Liver (tissue), 8 donors: ENCODE measurements at regions not wholly inside any gene's neighbourhood (a gene's known extent, or its start where the extent isn't known, plus 50 kb on each side); places are given as distances from the start of the nearest gene placed in this dataset.
A peak's percentile ranks its signal among the peaks of the same experiment; 100 is the strongest.

Experiments used
- DNase-seq: peaks from one replicate; pipeline ENCODE4 v3.0.0-alpha.2; 2017; ENCODE audit warnings: low spot score
- H3K27ac ChIP-seq, 2 donors: one replicate each; pipeline ENCODE4 v1.7.0; 2013; ENCODE audit warnings: inconsistent platforms in 2 of 2, low read length in 2 of 2, control low read depth in 1 of 2, low read depth in 1 of 2, mild to moderate bottlenecking in 1 of 2
- H3K27me3 ChIP-seq, 4 donors: one replicate each; pipeline versions ENCODE4 v1.6.1 to v1.7.0; 2013; ENCODE audit warnings: low read length in 3 of 4, inconsistent platforms in 1 of 4, mild to moderate bottlenecking in 1 of 4, moderate library complexity in 1 of 4; ENCODE audit not compliant: control insufficient read depth in 4 of 4, insufficient read depth in 4 of 4
- H3K36me3 ChIP-seq, 4 donors: one replicate each; pipeline versions ENCODE4 v1.6.1 to v1.7.0; 2013; ENCODE audit warnings: low read length in 3 of 4, mild to moderate bottlenecking in 3 of 4, low read depth in 1 of 4, moderate library complexity in 1 of 4; ENCODE audit not compliant: control insufficient read depth in 4 of 4, insufficient read depth in 3 of 4
- H3K4me1 ChIP-seq, 4 donors: one replicate each; pipeline versions ENCODE4 v1.6.1 to v1.7.0; 2013; ENCODE audit warnings: low read length in 3 of 4, mild to moderate bottlenecking in 3 of 4, moderate library complexity in 1 of 4; ENCODE audit not compliant: control insufficient read depth in 4 of 4, insufficient read depth in 4 of 4
- H3K4me3 ChIP-seq, 3 donors: one replicate each; pipeline versions ENCODE4 v1.6.1 to v1.7.0; 2013; ENCODE audit warnings: low read length in 3 of 3, control low read depth in 1 of 3, low read depth in 1 of 3, mild to moderate bottlenecking in 1 of 3
- H3K9ac ChIP-seq, 2 donors: one replicate each; pipeline ENCODE4 v1.7.0; 2013; ENCODE audit warnings: low read length in 2 of 2, mild to moderate bottlenecking in 2 of 2, moderate library complexity in 2 of 2, control low read depth in 1 of 2, low read depth in 1 of 2
- H3K9me3 ChIP-seq, 4 donors: one replicate each; pipeline versions ENCODE4 v1.6.1 to v1.7.0; 2013; ENCODE audit warnings: low read length in 3 of 4; ENCODE audit not compliant: control insufficient read depth in 4 of 4
- EGR1 ChIP-seq, 2 donors: IDR thresholded peaks; 2 replicates each; pipeline ENCODE4 v1.6.1; 2016 to 2018; ENCODE audit warnings: antibody characterized with exemption in 2 of 2, low read depth in 2 of 2
- FOXA1 ChIP-seq: IDR thresholded peaks from 2 replicates; pipeline ENCODE4 v1.6.1; 2016; ENCODE audit warnings: antibody characterized with exemption
- FOXA2 ChIP-seq: IDR thresholded peaks from 2 replicates; pipeline ENCODE4 v1.6.1; 2016; ENCODE audit warnings: antibody characterized with exemption
- GABPA ChIP-seq, 2 donors: IDR thresholded peaks in 1 of 2; conservative IDR thresholded peaks in 1 of 2; 2 replicates each; pipeline ENCODE4 v1.6.1; 2016; ENCODE audit warnings: antibody characterized with exemption in 2 of 2, mild to moderate bottlenecking in 1 of 2, moderate library complexity in 1 of 2
- HNF4A ChIP-seq, 2 donors: conservative IDR thresholded peaks; 2 replicates each; pipeline ENCODE4 v1.6.1; 2016; ENCODE audit warnings: antibody characterized with exemption in 2 of 2, mild to moderate bottlenecking in 2 of 2
- HNF4G ChIP-seq: IDR thresholded peaks from 2 replicates; pipeline ENCODE4 v1.6.1; 2016; ENCODE audit warnings: antibody characterized with exemption
- JUND ChIP-seq, 2 donors: IDR thresholded peaks; 2 replicates each; pipeline ENCODE4 v1.6.1; 2016; ENCODE audit warnings: antibody characterized with exemption in 2 of 2
- NR2F2 ChIP-seq: IDR thresholded peaks from 2 replicates; pipeline ENCODE4 v1.6.1; 2016; ENCODE audit warnings: antibody characterized with exemption
- RAD21 ChIP-seq, 2 donors: IDR thresholded peaks; 2 replicates each; pipeline ENCODE4 v1.6.1; 2016; ENCODE audit warnings: antibody characterized with exemption in 2 of 2, mild to moderate bottlenecking in 2 of 2
- RXRA ChIP-seq, 2 donors: IDR thresholded peaks; 2 replicates each; pipeline ENCODE4 v1.6.1; 2017 to 2018; ENCODE audit warnings: antibody characterized with exemption in 2 of 2, mild to moderate bottlenecking in 1 of 2
- SP1 ChIP-seq: IDR thresholded peaks from 2 replicates; pipeline ENCODE4 v1.6.1; 2018; ENCODE audit warnings: antibody characterized with exemption, mild to moderate bottlenecking
- TAF1 ChIP-seq: conservative IDR thresholded peaks from 2 replicates; pipeline ENCODE4 v1.6.1; 2016; ENCODE audit warnings: antibody characterized with exemption, mild to moderate bottlenecking
- YY1 ChIP-seq: IDR thresholded peaks from 2 replicates; pipeline ENCODE4 v1.6.1; 2016; ENCODE audit warnings: antibody characterized with exemption, mild to moderate bottlenecking
- WGBS: extraction: QIAGEN DNeasy Blood & Tissue Kit; methylation state at CpG from one replicate; pipeline ENCODE4 v1.1.7; 2013; 5-methylcytosine and 5-hydroxymethylcytosine counted together
- TF ChIP-seq, protein P1 (sequence below): IDR thresholded peaks from 2 replicates; pipeline ENCODE4 v1.6.1; 2016; ENCODE audit warnings: antibody characterized with exemption
- TF ChIP-seq, protein P2 (sequence below): fragments of 150-350 bp; IDR thresholded peaks from 2 replicates; pipeline ENCODE4 v1.5.1; 2017; ENCODE audit warnings: improper control_type of control experiment, low read depth, low read length; ENCODE audit not compliant: missing input control
- TF ChIP-seq, protein P3 (sequence below): IDR thresholded peaks from 2 replicates; pipeline ENCODE4 v1.6.1; 2016; ENCODE audit warnings: antibody characterized with exemption, mild to moderate bottlenecking
- TF ChIP-seq, protein P4 (sequence below): IDR thresholded peaks from 2 replicates; pipeline ENCODE4 v1.6.1; 2016; ENCODE audit warnings: antibody characterized with exemption
- TF ChIP-seq, protein P5 (sequence below): IDR thresholded peaks from 2 replicates; pipeline ENCODE4 v1.6.1; 2016; ENCODE audit warnings: antibody characterized with exemption
- donor health status: healthy.
- donor health status: healthy.
- donor health status: healthy.
- donor health status: healthy.
- donor health status: healthy.

DNA sequence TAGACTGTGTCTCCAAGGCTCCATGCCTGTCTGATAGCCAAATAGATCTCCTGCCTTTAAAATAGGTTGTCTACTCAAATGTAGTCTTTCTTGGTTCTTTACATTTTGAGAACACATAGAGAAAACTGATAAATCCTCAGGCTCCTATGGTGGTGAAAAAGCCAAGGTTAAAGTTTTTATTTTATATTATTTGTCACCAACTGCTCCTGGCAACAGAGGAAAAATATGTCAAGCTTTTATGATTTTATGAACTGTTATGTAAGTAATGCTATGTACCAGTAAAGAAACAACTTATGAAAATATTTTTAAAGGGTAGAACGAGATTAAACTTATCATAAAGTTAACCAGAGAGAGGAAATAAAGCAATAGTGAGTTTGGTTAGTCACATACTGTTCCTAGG, 222.8 kb downstream of the NR2F1-AS1 start:
- Histone ChIP-seq H3K27me3 (peaks cover 0 to 4% (median 1%) of the 10 kb centered on the region in 4 donors), H3K9ac (no peak overlapping the region), H3K27ac (peak overlapping the region in 1 of 2 donors; percentile 8), H3K4me1 (no peaks in the 10 kb centered on the region), H3K36me3 (no peaks in the 10 kb centered on the region), H3K9me3 (no peaks in the 10 kb centered on the region), H3K4me3 (no peak overlapping the region)
- 35% methylated on average over 1 of the region's 1 CpG for WGBS
- DNase-seq, result no peak
- TF ChIP-seq, protein P1, sequence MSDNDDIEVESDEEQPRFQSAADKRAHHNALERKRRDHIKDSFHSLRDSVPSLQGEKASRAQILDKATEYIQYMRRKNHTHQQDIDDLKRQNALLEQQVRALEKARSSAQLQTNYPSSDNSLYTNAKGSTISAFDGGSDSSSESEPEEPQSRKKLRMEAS, result no peak
- TF ChIP-seq HNF4G (no peak), JUND (IDR thresholded peaks at IDR 0.05) (no peak), YY1 (no peak), SP1 (no peak), RAD21 (IDR thresholded peaks at IDR 0.05) (no peak), FOXA2 (no peak), GABPA (IDR thresholded peaks at IDR 0.05 in 1 of 2, conservative IDR thresholded peaks at IDR 0.05 in 1 of 2) (no peak), NR2F2 (no peak), RXRA (IDR thresholded peaks at IDR 0.05) (no peak), TAF1 (no peak), EGR1 (IDR thresholded peaks at IDR 0.05; ENCODE audit: low read depth in 2 of 2) (no peak), FOXA1 (no peak)
- TF ChIP-seq, protein P2, sequence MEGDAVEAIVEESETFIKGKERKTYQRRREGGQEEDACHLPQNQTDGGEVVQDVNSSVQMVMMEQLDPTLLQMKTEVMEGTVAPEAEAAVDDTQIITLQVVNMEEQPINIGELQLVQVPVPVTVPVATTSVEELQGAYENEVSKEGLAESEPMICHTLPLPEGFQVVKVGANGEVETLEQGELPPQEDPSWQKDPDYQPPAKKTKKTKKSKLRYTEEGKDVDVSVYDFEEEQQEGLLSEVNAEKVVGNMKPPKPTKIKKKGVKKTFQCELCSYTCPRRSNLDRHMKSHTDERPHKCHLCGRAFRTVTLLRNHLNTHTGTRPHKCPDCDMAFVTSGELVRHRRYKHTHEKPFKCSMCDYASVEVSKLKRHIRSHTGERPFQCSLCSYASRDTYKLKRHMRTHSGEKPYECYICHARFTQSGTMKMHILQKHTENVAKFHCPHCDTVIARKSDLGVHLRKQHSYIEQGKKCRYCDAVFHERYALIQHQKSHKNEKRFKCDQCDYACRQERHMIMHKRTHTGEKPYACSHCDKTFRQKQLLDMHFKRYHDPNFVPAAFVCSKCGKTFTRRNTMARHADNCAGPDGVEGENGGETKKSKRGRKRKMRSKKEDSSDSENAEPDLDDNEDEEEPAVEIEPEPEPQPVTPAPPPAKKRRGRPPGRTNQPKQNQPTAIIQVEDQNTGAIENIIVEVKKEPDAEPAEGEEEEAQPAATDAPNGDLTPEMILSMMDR, result no peak
- TF ChIP-seq, protein P3, sequence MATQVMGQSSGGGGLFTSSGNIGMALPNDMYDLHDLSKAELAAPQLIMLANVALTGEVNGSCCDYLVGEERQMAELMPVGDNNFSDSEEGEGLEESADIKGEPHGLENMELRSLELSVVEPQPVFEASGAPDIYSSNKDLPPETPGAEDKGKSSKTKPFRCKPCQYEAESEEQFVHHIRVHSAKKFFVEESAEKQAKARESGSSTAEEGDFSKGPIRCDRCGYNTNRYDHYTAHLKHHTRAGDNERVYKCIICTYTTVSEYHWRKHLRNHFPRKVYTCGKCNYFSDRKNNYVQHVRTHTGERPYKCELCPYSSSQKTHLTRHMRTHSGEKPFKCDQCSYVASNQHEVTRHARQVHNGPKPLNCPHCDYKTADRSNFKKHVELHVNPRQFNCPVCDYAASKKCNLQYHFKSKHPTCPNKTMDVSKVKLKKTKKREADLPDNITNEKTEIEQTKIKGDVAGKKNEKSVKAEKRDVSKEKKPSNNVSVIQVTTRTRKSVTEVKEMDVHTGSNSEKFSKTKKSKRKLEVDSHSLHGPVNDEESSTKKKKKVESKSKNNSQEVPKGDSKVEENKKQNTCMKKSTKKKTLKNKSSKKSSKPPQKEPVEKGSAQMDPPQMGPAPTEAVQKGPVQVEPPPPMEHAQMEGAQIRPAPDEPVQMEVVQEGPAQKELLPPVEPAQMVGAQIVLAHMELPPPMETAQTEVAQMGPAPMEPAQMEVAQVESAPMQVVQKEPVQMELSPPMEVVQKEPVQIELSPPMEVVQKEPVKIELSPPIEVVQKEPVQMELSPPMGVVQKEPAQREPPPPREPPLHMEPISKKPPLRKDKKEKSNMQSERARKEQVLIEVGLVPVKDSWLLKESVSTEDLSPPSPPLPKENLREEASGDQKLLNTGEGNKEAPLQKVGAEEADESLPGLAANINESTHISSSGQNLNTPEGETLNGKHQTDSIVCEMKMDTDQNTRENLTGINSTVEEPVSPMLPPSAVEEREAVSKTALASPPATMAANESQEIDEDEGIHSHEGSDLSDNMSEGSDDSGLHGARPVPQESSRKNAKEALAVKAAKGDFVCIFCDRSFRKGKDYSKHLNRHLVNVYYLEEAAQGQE, result no peak
- TF ChIP-seq, protein P4, sequence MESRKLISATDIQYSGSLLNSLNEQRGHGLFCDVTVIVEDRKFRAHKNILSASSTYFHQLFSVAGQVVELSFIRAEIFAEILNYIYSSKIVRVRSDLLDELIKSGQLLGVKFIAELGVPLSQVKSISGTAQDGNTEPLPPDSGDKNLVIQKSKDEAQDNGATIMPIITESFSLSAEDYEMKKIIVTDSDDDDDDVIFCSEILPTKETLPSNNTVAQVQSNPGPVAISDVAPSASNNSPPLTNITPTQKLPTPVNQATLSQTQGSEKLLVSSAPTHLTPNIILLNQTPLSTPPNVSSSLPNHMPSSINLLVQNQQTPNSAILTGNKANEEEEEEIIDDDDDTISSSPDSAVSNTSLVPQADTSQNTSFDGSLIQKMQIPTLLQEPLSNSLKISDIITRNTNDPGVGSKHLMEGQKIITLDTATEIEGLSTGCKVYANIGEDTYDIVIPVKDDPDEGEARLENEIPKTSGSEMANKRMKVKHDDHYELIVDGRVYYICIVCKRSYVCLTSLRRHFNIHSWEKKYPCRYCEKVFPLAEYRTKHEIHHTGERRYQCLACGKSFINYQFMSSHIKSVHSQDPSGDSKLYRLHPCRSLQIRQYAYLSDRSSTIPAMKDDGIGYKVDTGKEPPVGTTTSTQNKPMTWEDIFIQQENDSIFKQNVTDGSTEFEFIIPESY, result no peak
- TF ChIP-seq, protein P5, sequence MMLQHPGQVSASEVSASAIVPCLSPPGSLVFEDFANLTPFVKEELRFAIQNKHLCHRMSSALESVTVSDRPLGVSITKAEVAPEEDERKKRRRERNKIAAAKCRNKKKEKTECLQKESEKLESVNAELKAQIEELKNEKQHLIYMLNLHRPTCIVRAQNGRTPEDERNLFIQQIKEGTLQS, result no peak

DNA sequence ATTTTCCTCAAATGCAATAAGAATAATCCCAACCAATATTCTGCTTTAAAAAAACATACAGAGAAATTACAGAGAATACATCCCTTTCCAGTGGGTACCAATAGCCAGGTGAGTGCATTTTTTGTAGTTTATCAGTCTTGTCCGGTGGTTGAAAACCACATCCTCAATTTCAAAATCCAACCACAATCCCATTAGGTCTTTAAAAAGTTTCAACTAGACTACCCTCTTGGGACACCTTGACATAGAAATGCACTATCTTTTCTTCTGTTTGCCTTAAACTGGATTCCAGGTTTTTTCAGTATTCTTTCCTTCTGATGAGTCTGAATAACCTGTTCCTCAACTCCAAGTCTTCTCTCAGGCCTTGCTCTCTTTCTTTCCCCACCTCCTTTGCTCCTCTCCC, 223.3 kb downstream of the NR2F1-AS1 start:
- WGBS, result 66% methylated on average over 1 of the region's 1 CpG
- peaks cover 0 to 4% (median 1%) of the 10 kb centered on the region in 4 donors for H3K27me3 ChIP-seq
- no peaks in the 10 kb centered on the region for H3K9me3 ChIP-seq
- no peaks in the 10 kb centered on the region for H3K36me3 ChIP-seq
- H3K4me1 ChIP-seq, result no peaks in the 10 kb centered on the region
- DNase-seq, result no peak
- peak overlapping the region in 1 of 2 donors; percentile 8 for H3K27ac ChIP-seq
- H3K9ac ChIP-seq, result no peak overlapping the region
- no peak overlapping the region for H3K4me3 ChIP-seq
- no peak for TF ChIP-seq SP1
- TF ChIP-seq HNF4A (conservative IDR thresholded peaks at IDR 0.05), result no peak
- TF ChIP-seq, protein P3, result no peak
- no peak for TF ChIP-seq RXRA (IDR thresholded peaks at IDR 0.05)
- TF ChIP-seq RAD21 (IDR thresholded peaks at IDR 0.05), result no peak
- TF ChIP-seq, protein P5, result no peak
- no peak for TF ChIP-seq YY1
- TF ChIP-seq EGR1 (IDR thresholded peaks at IDR 0.05; ENCODE audit: low read depth in 2 of 2), result no peak
- no peak for TF ChIP-seq GABPA (IDR thresholded peaks at IDR 0.05 in 1 of 2, conservative IDR thresholded peaks at IDR 0.05 in 1 of 2)
- TF ChIP-seq, protein P1, result no peak
